ENCODE measurements at regions not wholly inside any gene's neighbourhood (a gene's known extent, or its start where the extent isn't known, plus 50 kb on each side); places are given as distances from the start of the nearest gene placed in this dataset.

- Histone ChIP-seq H3K4me3 (replicated peaks in 1 of 2; ENCODE audit: low read depth in 1 of 2, low read length in 2 of 2) (no peak overlapping the region), H3K79me2 (ENCODE audit: insufficient read depth, low read length) (no peaks in the 10 kb centered on the region), H3K9me3 (ENCODE audit: control insufficient read depth in 1 of 2, insufficient read depth in 1 of 2, low read depth in 1 of 2, low read length in 2 of 2) (no peaks in the 10 kb centered on the region), H3K27ac (ENCODE audit: low read depth, low read length) (no peak overlapping the region), H3K4me2 (ENCODE audit: low read length) (no peak overlapping the region), H4K20me1 (ENCODE audit: insufficient read depth) (no peaks in the 10 kb centered on the region), H3K4me1 (ENCODE audit: control insufficient read depth in 1 of 2, insufficient read depth in 2 of 2, low read length in 2 of 2) (no peaks in the 10 kb centered on the region), H3K9me2 (ENCODE audit: insufficient read depth) (no peaks in the 10 kb centered on the region), H2AFZ (ENCODE audit: low read depth, low read length, poor library complexity, severe bottlenecking) (no peak overlapping the region), H3K27me3 (ENCODE audit: insufficient read depth, low read length) (no peaks in the 10 kb centered on the region), H3K36me3 (ENCODE audit: control insufficient read depth in 1 of 2, insufficient read depth in 2 of 2, low read length in 2 of 2) (no peaks in the 10 kb centered on the region), H3K9ac (ENCODE audit: low read length) (no peak overlapping the region)
- no peak for ATAC-seq
- BruUV-seq (replicated peaks), result no TSS peak
- DNase-seq (ENCODE audit: low read depth, low spot score), result no peak
- intact Hi-C loops (cut with micrococcal nuclease), result no loop called here
- ChIA-PET RAD21 (ENCODE audit: low non-redundant PET in 1 of 2, low total read pairs in 2 of 2, uncharacterized antibody in 2 of 2, unreplicated experiment in 2 of 2) (no interaction called here), CTCF (no interaction called here), POLR2A (no interaction called here)
- TF ChIP-seq CTCF (IDR thresholded peaks at IDR 0.05 in 2 of 3, conservative IDR thresholded peaks at IDR 0.05 in 1 of 3; ENCODE audit: borderline replicate concordance in 1 of 3, insufficient read depth in 1 of 3, low read depth in 2 of 3, low read length in 2 of 3) (no peak), REST (IDR thresholded peaks at IDR 0.05; ENCODE audit: low read depth) (no peak), ZFX (IDR thresholded peaks at IDR 0.05) (no peak), RAD21 (IDR thresholded peaks at IDR 0.05; ENCODE audit: low read depth) (no peak), EZH2 (IDR thresholded peaks at IDR 0.05) (no peak), TCF7L2 (IDR thresholded peaks at IDR 0.05; ENCODE audit: borderline replicate concordance, extremely low read depth, insufficient read depth, insufficient read length) (no peak), CEBPB (IDR thresholded peaks at IDR 0.05; ENCODE audit: low read depth) (no peak), EGR1 (IDR thresholded peaks at IDR 0.05; ENCODE audit: low read depth) (no peak), FOSL1 (IDR thresholded peaks at IDR 0.05; ENCODE audit: low read depth) (no peak)
Observed at GRCh38 chrX:138925330-138925729, 213.8 kb upstream of the FGF13 start.

Data from HCT116 (cell line).